GM19438 (cell line): ENCODE measurements at regions not wholly inside any gene's neighbourhood (a gene's known extent, or its start where the extent isn't known, plus 50 kb on each side); places are given as distances from the start of the nearest gene placed in this dataset.
"Not testable (repeated sequence)": the region's sequence is repeated elsewhere in the genome, so short reads cannot be mapped to it uniquely, and the experiment has no call there.

ENCODE experiments used
- ATAC-seq: cut with Tn5 transposase; IDR thresholded peaks from one replicate; pipeline ENCODE4 v1.9.1; 2021; ENCODE audit warnings: low read depth; ENCODE audit not compliant: unreplicated experiment

DNA sequence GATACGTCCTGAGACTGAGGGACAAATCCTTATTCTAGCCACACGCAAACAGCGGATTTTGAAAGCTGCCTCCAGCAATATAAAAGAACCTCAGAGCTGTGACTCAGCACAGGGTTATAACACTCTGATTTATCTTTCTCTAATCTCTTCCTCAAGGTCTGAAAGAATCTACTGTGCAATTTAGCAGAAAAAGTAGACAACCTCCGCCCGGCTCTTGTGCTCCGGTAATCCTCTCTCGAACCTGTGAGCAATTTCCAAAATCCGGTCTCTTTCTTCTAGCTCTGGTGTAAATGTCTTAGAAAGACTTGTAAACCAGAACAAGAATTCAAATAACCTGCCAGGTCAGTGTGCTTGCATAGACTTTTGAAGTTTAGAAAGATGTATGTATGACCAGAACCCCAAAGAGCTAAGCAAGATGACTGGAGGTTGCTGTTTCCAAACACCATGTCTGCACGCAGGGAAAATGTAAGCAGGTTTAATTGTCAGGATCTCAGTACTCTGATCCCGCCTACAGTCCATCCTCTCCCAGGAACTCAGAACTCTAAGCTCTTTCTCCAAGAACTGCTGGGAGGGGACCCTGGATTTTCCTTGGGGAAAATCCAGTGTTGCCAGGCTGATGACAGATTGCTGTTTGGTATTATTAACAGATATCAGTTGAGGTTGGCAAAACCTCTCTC is 338.1 kb downstream of the RFC3 start:
- no peak for ATAC-seq

DNA sequence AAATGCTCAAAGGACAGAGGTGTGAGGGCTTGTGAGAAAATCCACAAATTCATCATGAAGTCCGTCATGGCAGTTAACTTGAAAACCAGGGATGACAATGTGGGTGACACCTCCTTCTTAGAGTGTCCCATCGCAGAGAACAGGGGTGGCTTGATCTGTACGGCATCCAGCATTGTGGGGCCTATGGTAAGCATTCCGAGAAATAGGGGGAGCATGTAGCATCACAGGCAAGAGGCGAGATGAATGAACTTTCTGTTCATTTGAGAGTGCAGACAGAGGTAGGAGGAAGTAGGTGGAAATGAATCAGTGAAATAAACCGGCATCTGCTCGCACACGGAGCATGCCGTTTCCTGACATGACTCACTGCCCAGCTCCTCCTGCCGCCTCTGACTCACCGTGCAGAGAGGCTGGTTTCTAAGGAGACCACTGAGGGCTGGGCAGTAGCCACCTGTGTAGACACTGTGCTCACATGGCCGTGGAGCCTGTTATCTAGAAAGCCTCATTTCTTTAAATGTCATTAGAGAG is 339.0 kb downstream of the RFC3 start:
- ATAC-seq = peak; percentile 99

DNA sequence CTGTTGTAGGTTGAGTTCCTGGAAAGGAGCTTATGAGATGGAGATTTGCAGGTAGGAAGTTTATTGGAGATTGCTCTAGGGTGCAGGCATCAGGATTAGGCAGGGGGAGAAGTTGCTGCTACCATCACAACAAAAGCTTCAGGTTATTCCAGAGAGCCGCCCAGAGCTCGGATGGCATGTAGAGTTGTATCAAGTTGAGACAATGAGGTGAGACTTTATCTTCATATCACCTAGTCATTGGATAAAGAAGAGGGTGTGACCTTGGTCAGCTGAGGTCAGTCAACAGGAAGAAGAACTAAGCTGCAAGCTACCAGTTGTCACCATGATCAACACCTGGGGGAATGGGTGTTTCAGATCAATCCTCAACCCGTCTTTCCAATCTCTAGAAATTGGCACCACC is 342.0 kb downstream of the RFC3 start:
- no peak for ATAC-seq

DNA sequence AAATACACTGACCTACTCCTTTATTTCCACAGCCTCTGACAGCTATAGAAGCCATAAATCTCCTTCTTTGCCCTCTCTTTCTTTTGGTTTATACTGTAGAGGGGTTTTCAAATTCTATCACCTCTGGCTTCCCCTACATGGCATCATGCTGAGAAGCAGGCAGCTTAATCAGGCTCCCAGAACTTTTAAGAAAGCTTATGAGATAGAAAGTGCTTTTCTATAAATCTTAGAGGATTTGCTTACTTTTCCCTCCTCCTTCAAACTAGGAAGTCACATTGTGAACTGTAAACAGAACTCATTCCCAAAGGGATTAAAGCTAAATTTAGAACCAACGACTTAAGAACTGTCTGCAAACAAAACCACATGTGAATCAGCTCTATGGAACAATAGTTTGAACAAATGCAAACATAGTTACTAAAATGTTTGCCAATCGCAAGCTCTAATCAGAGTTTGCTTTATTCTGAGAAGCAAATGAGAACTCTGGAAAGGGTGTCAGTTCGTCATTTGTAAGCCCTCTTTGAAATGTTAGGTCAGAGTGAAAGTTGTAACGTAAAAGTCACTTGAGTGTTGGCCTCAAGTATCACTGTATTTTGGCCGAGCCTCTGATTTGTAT is 344.1 kb downstream of the RFC3 start:
- no peak for ATAC-seq

DNA sequence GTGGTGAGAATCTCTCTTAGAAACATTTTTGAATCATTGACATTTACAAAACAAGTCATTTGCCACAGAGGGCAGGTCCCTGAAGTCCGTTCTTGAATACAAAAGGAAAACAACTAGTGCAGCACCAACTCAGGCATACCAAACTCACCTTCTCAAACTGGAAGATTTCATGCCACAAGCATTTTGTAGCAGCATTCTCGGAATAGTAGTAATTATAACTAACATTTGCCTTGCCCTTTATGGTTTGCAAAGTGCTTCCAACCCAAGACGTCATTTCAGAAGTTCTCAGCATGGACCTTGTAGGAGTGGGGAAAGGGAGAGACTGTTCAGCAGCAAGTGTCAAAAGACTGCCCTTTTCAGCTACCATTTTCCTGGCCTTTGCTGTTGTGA is 344.6 kb downstream of the RFC3 start:
- ATAC-seq = no peak

DNA sequence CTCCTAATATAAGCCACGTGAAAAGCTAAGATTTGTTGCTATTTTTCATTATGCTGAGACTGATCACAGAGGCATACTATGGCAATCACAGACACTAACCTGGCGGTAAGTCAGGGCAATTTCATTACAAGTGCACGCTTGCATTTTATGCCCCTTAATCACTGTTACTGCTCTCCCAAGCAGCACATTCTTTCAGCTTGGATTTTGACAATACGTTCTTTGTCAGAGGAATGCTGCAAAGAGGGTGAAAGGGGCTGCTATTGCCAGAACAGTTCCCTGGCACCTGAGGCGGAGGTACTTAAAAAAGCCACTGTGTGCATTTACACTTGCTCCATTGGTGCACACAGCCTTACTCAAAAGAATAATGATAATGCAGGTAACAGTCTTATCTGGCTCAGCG is 346.6 kb downstream of the RFC3 start:
- ATAC-seq = no peak

DNA sequence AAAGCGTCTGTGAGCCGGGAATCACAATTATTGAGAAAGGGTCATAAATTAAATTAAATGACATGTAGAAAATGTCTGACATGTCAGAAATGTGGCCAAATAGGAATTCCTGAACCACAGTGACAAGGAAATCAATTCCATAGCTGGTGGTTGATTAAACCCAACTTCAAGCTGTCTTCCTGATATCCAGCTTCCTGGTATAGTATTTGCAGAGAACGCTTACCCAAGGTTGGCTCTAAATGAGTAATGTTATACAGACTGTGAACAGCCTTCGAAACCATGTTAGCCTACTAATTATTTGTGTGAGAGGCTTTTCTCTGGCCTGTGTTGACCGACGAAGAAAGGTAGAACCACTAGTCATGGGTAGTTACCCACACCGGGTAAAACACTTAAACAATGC is 347.2 kb downstream of the RFC3 start:
- ATAC-seq = no peak

DNA sequence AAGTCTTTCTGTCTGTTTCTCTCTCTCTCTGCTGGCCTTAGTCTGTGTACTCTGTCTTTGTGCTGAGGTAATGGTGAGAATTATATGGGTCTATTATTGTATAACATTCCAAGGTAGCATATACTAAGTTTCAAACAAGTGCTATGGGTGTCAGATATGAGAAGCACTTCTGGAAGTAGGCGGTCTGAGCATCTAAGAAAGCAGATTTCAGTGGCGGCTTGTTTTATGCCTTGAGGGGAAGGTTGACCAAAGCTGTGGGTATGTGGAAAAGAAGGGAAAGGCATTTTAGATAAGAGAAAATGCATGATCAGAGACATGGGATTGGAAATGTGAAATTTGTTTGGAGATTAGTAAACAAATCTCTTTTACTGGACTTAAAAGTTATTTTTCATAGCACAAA is 348.5 kb downstream of the RFC3 start:
- no peak for ATAC-seq

DNA sequence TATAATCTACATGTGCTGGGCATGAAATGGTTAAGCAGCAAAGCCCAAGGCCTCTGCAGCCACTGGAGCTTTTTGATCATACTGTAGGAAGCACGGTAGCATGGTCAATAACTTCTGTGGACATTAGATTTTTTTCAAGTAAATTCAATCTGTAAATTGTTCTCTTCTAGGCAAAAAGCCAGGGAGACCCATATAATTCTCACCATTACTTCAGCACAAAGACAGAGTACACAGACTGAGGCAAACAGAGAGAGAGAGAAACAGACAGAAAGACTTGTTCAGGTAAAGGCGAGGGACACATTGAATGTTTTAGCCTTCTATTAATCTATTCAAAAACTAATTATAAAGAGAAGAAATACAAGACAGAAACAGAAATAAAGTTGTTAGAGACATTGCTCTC is 349.4 kb downstream of the RFC3 start:
- ATAC-seq = no peak

DNA sequence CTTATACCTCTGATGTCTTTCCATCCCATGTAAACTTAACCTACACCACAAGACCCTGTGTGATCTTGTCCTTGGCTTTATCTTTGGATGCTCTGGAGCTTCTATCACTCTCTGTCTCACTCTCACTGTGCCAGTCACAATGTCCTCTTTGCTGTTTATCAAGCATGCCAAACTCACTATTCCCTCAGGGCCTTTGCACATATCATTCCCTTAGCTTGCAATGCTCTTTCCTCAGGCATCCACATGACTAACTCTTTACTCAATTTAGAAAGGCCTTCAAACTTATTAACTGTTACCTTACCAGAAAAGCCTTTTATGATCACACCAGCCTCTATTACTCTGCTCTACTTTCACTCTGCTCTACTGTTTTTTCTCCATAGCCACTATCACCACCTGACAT is 354.1 kb downstream of the RFC3 start:
- no peak for ATAC-seq

DNA sequence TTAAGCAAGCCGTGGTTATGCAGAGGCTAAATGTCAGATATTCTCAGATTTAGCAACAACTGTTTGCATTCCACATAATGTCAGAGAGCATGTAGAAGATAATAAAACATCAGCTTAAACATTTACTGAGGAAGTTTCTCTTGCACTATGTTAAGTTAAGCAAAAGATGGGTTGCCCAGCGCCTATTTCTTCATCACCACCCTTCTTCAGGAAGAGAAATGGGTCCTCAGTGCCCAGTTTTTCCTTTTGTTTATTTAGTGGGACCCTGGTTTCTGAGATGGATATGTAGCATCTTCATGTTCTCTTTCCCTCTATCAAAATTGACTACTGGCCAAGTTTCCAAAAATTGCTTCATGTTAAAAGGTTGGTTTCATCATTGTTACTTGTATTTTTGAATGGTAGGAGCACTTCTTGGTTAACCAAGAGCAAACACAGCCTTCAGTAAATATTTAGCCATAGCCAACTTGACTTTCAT is 356.8 kb downstream of the RFC3 start:
- ATAC-seq = no peak

DNA sequence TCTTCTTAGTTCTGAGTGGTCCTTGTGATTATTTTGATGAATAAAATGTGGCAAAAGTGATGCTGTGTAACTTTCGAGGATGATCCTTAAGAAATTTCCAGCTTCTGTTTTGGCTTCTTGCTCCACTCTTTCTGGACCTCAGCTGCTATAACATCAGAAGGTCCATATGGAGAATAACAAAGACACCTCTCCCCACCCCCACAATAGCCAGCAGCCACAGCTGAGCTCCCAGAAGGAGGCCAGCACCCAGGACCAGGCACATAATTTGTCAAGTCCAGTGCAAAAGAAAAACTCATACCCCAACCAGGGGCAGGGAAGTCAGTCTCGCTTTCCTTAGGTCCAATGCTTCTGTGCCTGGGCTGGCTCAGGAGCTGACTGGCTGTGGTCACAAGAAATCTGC is 357.6 kb downstream of the RFC3 start:
- no peak for ATAC-seq

DNA sequence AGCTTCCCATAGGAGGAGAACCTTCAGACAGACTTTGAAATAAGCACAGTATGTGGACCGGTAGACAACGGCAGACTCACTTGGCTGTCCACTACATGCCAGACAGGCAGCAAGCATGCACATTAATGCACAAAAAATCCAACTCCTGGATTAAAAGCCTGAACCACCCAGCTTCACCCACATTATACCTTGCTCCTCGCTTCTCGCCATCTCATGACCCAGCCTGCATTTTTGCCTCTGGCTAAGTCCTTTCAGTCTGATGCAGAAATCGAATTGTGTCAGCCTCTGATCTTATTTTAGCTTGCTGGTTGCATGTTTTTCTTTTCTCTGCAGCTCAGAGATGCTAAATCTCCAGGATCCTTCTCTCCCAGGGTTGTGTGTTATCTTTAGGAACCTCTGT is 358.7 kb downstream of the RFC3 start:
- ATAC-seq = no peak

DNA sequence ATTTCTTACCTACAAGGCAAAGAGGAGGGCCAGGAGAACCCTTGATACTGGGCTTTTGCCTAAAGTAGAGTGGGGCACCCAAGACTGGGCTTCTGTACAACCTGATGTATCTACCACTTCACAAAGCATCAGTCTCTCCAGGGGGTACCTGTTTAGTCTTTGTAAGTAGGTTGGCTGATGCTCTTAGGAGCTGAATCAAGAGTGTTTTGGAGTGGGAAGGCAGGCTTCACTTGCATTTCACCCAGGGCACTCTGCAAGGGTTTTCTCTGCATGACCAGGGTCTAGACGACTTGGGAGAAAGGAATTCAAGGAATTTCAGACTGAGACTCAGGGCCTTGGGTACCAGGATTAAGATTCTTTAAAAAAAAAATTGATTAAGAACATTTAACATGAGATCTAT is 361.5 kb downstream of the RFC3 start:
- ATAC-seq = no peak

DNA sequence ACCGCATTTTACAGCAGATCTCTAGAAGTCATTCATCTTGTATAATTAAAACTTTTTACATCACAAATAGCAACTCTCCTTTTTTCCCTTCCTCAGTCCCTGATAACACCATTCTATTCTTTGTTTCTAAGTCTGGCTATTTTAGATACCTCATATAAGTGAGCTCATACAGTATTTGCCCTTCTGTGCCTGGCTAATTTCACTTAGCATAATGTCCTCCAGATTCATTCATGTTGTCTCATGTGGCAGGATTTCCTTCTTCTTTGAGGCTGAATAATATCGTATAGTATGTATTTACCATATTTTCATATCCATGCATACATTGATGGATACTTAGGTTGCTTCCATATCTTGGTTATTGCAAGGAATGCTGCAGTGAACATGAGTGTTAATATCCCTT is 362.0 kb downstream of the RFC3 start:
- ATAC-seq = no peak

DNA sequence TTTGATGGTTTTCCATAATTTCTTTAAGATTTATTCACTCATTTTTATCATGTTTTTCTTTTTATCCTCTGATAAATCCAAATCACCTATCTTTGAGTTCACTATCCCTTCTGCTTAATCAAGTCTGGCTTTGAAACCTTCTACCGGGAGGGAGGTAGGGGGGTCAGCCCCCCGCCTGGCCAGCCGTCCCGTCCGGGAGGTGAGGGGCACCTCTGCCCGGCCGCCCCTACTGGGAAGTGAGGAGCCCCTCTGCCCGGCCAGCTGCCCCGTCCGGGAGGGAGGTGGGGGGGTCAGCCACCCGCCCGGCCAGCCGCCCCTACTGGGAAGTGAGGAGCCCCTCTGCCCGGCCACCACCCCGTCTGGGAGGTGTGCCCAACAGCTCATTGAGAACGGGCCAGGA is 363.3 kb downstream of the RFC3 start:
- ATAC-seq = not testable (repeated sequence)

DNA sequence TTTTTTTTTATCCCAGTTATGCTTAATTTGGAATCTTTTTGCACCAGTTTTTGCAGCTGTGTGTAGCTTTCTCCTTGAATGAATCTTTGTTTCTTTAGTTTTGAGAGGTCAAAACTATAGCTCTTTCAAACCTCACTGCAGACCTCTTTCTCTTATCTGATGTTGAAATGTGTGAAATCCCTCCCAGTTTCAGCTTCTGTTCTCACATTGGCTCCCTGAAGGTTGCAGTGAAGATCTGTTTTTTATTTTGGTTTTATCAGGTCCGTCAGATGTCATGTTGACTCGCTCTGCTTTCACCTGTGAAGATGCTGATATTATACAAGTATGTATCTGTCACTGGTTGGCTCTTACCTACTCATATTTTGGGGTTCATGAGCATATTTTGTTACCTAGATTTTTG is 372.0 kb downstream of the RFC3 start:
- ATAC-seq = no peak

DNA sequence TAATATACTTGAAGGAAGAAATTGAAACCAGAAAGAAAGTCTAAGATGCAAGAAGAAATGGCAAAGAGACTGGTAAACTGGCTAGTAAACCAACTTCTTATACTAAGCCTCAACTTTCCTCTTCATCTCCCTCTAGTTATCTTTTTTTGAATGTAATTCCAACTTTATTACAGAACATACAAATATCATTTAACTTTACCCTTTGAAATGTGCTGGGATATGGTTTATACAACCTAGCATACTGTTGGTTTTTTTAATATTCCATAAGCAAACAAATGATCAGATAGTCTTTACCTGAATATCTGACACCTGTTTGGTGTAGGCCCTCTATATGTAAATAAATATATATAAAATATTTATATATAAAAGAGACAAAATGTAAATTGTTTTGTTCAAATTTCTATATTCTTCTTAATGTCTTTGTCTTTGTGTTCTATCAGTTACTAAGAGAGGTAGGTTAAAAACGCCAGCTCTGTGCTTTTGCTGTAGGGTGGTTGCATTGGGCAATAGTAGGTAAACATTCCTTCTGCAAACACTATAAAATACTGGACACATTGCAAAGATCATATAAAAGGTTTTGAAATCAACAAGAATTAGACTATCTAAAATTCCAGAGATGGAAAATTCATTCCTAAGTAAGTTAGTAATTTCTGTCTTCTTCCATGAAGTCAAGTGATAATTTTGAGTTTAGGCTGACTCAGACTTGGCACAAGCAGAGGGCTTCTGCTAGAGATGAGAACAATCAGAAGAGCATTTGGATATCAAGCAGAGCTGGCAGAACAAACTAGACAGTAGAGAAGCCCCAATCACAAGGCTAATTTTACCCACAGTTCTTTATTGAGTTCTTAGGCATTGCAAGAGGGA is 383.3 kb downstream of the RFC3 start:
- ATAC-seq = no peak

DNA sequence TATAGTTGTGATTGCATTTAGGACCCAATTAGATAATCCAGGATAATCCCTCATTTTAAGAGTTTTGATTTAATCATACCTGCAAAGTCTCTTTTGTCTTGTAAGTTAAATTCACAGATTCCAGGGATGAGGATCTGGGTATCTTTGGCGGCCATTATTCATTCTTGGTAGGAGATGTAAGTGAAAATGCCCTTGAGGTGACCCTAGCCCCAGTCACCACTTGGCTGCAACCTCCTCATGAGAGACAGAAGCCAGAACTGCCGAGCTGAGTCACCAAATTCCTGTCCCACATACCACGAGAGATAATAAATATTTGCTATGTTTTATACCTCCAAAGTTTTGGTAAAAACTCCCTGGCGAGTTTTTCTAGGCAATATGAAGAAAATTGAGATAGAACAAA is 389.4 kb downstream of the RFC3 start:
- ATAC-seq = no peak

DNA sequence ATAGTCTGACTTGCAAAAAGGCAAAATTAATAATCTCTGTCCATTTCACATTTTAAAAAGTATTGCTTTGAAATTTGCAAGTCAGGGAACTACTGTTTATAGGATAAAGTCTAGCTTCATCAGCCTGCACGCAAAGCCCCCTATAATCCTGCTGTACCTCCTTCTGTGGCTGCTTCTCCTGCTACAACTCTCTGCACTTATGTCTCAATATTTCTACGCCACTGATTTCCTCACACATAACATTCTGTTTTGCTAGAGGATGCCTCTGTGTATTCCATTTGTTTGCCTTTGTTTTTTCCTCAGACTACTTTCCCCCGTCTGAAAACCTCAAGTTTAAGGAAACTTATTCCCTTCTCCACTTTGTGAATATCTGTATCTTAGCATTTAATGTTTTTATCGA is 389.9 kb downstream of the RFC3 start:
- ATAC-seq = no peak

DNA sequence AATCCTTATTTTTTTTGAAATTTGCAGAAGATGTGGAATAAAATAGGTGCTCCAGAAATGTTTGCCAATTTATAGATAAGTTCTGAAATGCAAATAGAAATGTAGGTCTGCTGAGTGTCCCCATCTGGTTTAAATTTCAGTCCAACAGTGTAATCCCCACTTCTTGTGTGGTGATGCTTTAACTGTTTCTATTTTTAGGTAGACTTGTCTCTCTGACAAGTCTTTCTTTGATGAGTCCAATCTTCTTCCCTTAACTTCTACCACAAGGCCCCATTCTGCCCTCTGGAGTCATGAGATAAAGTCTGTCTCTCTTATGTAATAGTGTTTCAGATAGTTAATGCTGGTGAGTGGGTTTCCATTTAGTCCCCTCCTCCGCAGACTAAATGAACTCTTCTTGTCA is 390.4 kb downstream of the RFC3 start:
- ATAC-seq = no peak
